BE2C (cell line): ENCODE measurements at regions not wholly inside any gene's neighbourhood (a gene's known extent, or its start where the extent isn't known, plus 50 kb on each side); places are given as distances from the start of the nearest gene placed in this dataset.

ENCODE experiments used
- DNase-seq: peaks from one replicate; pipeline ENCODE4 v3.0.0-alpha.2; 2020
- H3K27me3 ChIP-seq: fragments of 250-450 bp; sonication (Bioruptor Pico); 2 replicates; pipeline ENCODE4 v1.5.1; 2020; ENCODE audit warnings: mild to moderate bottlenecking
- H3K36me3 ChIP-seq: fragments of 250-450 bp; sonication (Bioruptor Pico); 2 replicates; pipeline ENCODE4 v1.5.1; 2020; ENCODE audit warnings: mild to moderate bottlenecking
- H3K4me1 ChIP-seq: fragments of 250-450 bp; sonication (Bioruptor Pico); 2 replicates; pipeline ENCODE4 v1.5.1; 2020
- H3K4me3 ChIP-seq: 2 replicates; pipeline ENCODE4 v1.5.1; 2011; ENCODE audit warnings: low read depth, low read length
- H3K9me3 ChIP-seq: fragments of 250-450 bp; sonication (Bioruptor Pico); 2 replicates; pipeline ENCODE4 v1.5.1; 2020
- TF ChIP-seq, protein P1 (sequence below): IDR thresholded peaks from 2 replicates; pipeline ENCODE4 v1.5.1; 2012; ENCODE audit warnings: mild to moderate bottlenecking, low read depth, low read length

DNA sequence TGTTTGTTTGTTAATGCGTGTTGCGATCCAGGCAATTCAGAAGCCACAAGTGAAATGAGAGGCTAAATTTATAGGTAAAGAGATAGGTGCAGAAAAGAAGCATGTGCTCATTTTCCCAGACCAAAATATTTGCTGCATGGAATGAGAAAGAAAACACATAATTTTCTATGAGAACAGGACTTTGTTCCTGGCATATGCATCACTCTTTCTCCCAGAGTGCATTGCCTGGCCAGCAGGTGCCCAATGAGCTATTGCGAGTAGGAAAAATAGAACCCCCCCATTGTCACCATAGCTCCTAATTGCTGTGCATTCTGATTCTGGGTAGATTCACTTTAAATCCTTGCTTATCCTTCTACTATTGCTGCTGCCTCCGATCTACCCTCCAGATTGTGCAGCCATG, 410.4 kb downstream of the PMP22 start:
- TF ChIP-seq, protein P1, sequence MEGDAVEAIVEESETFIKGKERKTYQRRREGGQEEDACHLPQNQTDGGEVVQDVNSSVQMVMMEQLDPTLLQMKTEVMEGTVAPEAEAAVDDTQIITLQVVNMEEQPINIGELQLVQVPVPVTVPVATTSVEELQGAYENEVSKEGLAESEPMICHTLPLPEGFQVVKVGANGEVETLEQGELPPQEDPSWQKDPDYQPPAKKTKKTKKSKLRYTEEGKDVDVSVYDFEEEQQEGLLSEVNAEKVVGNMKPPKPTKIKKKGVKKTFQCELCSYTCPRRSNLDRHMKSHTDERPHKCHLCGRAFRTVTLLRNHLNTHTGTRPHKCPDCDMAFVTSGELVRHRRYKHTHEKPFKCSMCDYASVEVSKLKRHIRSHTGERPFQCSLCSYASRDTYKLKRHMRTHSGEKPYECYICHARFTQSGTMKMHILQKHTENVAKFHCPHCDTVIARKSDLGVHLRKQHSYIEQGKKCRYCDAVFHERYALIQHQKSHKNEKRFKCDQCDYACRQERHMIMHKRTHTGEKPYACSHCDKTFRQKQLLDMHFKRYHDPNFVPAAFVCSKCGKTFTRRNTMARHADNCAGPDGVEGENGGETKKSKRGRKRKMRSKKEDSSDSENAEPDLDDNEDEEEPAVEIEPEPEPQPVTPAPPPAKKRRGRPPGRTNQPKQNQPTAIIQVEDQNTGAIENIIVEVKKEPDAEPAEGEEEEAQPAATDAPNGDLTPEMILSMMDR = no peak

DNA sequence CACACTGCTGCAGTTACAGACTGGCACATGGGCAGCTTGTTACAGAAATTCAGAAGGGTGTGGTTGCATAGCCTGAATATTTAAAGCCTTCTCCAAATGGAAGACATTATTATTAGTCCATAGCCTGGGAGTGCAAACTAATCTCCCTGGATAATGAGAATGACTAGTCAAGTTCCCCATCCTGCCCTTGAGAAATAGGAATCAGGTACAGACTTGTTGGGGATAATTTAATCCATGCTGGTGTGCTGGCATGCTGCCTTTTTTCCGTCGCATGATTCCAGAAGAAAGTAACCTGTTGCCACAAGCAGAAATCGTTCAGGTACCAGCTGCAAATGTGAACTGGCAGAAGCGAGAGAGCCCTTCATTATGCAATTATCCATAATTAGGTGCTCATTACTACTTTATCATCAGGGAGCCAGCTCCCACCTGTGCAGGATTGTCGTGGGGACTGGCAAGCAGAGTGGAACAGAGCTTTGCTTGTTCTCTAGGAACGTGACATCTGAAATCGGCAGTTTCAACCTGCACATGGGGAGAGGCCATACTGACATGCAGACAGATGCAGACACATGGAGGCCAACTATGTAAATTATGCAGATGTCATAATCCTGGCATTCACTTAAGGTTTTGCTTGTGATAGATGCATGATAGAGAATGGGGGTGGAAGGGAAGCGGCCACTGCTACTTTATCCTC, 419.4 kb downstream of the PMP22 start:
- Histone ChIP-seq H3K4me3 (no peak overlapping the region), H3K9me3 (no peaks in the 10 kb centered on the region), H3K4me1 (no peaks in the 10 kb centered on the region), H3K27me3 (no peaks in the 10 kb centered on the region), H3K36me3 (no peaks in the 10 kb centered on the region)
- TF ChIP-seq, protein P1 = no peak
- no peak for DNase-seq

More for the DNA sequence above, 410.4 kb downstream of the PMP22 start:
- Histone ChIP-seq H3K27me3 (no peaks in the 10 kb centered on the region), H3K9me3 (no peaks in the 10 kb centered on the region), H3K4me1 (no peaks in the 10 kb centered on the region), H3K4me3 (no peak overlapping the region), H3K36me3 (no peaks in the 10 kb centered on the region)
- DNase-seq = no peak

DNA sequence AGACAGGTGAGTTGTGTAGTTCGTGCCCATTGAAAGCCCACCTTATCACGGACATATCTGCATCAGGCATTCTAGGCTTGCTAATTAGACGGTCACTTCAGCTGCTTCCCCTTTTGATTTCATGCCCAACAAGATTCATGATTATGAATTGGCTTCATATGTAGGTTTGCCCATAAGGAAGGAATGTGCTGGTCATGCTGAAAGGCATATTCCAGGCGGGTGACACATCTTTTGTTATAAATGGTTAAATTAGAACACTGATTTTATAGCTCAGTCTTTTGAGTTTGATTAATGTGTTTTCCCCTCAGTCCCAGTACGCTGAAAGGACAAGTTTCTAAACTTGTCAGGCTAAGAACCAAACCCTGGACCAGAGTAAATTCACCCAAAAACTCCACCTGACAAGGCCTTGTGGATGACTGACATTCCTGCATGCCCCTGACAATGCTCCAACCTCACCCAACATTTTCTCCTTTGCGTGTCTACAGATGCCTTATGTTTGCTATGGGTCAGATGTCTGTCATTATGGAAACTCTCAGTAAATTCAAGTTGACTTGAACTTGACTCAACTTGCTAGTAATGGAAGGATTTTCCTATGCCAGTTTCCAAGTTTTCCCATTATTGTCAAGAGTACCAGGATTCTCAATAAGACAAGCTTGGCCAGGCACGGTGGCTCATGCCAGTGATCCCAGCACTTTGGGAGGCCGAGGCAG, 421.9 kb downstream of the PMP22 start:
- Histone ChIP-seq H3K4me1 (no peaks in the 10 kb centered on the region), H3K36me3 (no peaks in the 10 kb centered on the region), H3K9me3 (no peaks in the 10 kb centered on the region), H3K27me3 (no peaks in the 10 kb centered on the region), H3K4me3 (no peak overlapping the region)
- no peak for DNase-seq
- TF ChIP-seq, protein P1 = no peak

DNA sequence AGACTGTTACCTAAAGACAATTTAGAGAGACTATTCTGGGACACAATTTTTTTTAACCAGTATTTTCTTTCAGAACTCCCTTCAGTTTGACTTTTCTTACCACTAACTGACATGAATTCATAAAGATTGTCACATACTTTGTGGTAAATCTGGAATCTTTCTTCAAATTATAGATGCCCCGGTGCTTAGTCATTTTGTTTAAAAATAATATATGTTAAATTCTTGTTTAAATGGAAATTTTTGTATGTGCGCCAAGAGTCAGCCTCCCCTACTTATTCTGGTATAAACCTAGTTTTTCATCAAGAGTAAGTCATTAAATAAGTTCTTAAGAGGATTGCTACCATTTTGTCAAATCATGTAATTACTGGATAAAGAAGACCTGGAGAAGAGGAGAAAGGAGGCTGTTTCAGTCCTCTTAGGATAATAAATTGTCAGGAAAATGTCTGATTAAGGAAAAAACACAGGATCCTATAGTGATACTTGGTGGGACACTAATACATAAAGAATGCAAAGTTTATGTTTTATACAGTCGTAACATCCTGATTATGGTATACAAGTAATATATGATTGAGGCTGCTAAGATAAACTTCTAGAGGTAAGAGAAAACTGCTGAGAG, 424.4 kb downstream of the PMP22 start:
- no peaks in the 10 kb centered on the region for H3K27me3 ChIP-seq
- TF ChIP-seq, protein P1 = no peak
- H3K9me3 ChIP-seq = no peaks in the 10 kb centered on the region
- H3K4me3 ChIP-seq = no peak overlapping the region
- DNase-seq = no peak
- H3K36me3 ChIP-seq = no peaks in the 10 kb centered on the region
- no peaks in the 10 kb centered on the region for H3K4me1 ChIP-seq

DNA sequence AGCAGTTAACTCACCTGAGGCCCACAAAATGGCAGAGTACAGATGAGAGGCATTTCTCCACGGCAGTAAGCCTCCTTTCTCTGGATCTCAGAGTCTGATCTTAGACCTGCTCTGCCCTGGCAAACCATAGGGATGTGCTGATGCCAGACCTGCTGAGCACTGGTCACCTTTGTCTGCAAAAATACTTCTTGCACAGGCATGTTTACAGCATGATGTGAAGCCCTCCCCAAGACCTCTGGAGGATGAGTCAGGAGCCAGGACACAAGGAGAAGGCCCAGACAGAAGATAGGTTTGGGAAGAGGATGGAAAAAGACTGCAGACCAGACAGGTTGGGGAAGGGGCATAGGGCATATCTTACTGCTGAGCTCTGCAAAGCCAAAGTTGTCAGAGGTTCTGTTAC, 426.6 kb downstream of the PMP22 start:
- H3K36me3 ChIP-seq = no peaks in the 10 kb centered on the region
- H3K9me3 ChIP-seq = no peaks in the 10 kb centered on the region
- H3K4me1 ChIP-seq = no peaks in the 10 kb centered on the region
- DNase-seq = no peak
- TF ChIP-seq, protein P1 = no peak
- H3K4me3 ChIP-seq = no peak overlapping the region
- H3K27me3 ChIP-seq = no peaks in the 10 kb centered on the region

DNA sequence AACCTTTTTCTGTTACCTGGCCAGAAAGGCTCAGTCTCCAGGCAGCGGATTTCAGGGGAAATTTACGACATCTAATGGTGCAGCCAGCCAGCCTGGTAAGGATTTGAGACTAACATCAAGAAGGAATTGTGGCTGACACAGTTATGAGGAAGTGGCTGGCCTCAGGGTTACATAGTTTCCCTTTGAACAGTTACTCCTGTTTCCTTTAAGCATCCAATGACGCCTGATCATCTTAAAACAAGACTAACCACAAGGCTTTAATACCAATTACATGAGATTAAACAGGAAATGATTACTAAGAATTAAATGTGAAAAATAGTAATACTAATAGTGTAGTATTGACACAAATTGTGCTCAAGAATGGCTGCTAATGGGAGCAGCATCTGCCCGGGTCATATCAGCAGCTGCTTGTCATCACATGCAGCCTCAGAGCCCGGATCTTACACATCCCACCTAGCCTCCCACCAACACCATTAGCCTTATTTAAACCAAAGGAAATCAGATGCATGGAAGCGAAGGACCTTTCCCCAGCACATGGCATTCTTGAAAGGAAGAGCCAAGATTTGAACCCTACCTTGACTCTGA, 431.8 kb downstream of the PMP22 start:
- Histone ChIP-seq H3K4me1 (no peaks in the 10 kb centered on the region), H3K4me3 (no peak overlapping the region), H3K9me3 (no peaks in the 10 kb centered on the region), H3K27me3 (no peaks in the 10 kb centered on the region), H3K36me3 (no peaks in the 10 kb centered on the region)
- no peak for DNase-seq
- TF ChIP-seq, protein P1 = no peak
